ENCODE measurements at regions not wholly inside any gene's neighbourhood (a gene's known extent, or its start where the extent isn't known, plus 50 kb on each side); places are given as distances from the start of the nearest gene placed in this dataset.

DNA sequence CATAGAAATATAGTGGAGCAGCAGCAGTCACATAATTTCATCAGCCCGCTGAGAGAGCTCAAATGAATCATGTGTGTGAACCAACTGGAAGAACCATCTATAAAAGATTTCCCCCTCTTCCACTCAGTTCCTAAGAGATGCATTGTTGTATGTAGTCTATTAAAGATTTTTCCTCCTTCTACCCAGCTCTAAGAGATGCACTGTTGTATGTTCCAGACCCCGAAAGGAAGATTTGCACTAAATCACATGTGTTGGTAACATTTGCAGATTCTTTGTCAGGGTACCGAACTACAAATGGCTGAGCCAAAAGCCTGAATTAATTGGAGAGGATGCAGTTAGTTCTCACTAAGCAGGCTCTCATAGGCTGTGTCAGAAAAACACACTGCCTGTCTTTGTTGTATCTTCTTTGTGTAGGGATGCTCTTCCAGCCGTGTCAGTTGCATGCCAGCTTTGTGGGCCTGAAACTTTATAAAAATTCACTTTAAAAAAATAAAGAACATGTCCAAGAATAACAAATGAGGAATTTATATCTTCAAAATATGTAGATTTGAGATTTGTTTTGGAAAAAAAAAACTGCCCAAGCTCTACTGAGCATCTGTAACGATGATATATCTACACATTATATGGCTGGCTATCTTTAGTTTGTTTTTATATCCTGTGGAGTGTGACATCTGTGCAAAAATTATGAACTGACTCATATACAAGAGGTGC lies 223.1 kb downstream of the MZT1 start:
- H3K4me1 ChIP-seq (ENCODE audit: control insufficient read depth, insufficient read depth, low read length, poor library complexity, severe bottlenecking) = no peaks in the 10 kb centered on the region
- Mint-ChIP-seq H3K9me3 (peaks cover 0 to 2% (median 0%) of the 10 kb centered on the region in 7 donors), H3K27ac (no peak overlapping the region), H3K36me3 (no peaks in the 10 kb centered on the region), H3K27me3 (no peaks in the 10 kb centered on the region), H3K4me3 (peak overlapping the region in 1 of 4 donors; percentile 10), H3K4me1 (no peaks in the 10 kb centered on the region)
- ATAC-seq (ENCODE audit: low read depth in 2 of 2) (no peak), DNase-seq (no peak)
- no peak overlapping the region for H3K4me3 ChIP-seq (ENCODE audit: low read depth, low read length)
- no peak overlapping the region for H3K27ac ChIP-seq (ENCODE audit: insufficient read depth, low read length, poor library complexity, severe bottlenecking)
- H3K36me3 ChIP-seq (ENCODE audit: control insufficient read depth, insufficient read depth, low read length) = no peaks in the 10 kb centered on the region
- no peaks in the 10 kb centered on the region for H3K9me3 ChIP-seq (ENCODE audit: control insufficient read depth in 2 of 2, low read length in 2 of 2)
- no peaks in the 10 kb centered on the region for H3K27me3 ChIP-seq (ENCODE audit: control insufficient read depth, insufficient read depth, low read length)

- H3K27ac Mint-ChIP-seq = no peak overlapping the region
- no peak for ATAC-seq (ENCODE audit: low read depth in 2 of 2)
- no peak overlapping the region for H3K4me3 ChIP-seq (ENCODE audit: low read depth, low read length)
- DNase-seq = no peak
- peaks cover 0 to 3% (median 0%) of the 10 kb centered on the region in 7 donors for H3K9me3 Mint-ChIP-seq
- H3K27ac ChIP-seq (ENCODE audit: insufficient read depth, low read length, poor library complexity, severe bottlenecking) = no peak overlapping the region
- no peaks in the 10 kb centered on the region for H3K27me3 Mint-ChIP-seq
- no peaks in the 10 kb centered on the region for H3K4me1 ChIP-seq (ENCODE audit: control insufficient read depth, insufficient read depth, low read length, poor library complexity, severe bottlenecking)
- no peaks in the 10 kb centered on the region for H3K36me3 Mint-ChIP-seq
- no peaks in the 10 kb centered on the region for H3K27me3 ChIP-seq (ENCODE audit: control insufficient read depth, insufficient read depth, low read length)
- H3K9me3 ChIP-seq (ENCODE audit: control insufficient read depth in 2 of 2, low read length in 2 of 2) = no peaks in the 10 kb centered on the region
- no peak overlapping the region for H3K4me3 Mint-ChIP-seq
- no peaks in the 10 kb centered on the region for H3K4me1 Mint-ChIP-seq
- H3K36me3 ChIP-seq (ENCODE audit: control insufficient read depth, insufficient read depth, low read length) = no peaks in the 10 kb centered on the region
Observed at GRCh38 chr13:72500851-72501250, 226.6 kb downstream of the MZT1 start.

DNA sequence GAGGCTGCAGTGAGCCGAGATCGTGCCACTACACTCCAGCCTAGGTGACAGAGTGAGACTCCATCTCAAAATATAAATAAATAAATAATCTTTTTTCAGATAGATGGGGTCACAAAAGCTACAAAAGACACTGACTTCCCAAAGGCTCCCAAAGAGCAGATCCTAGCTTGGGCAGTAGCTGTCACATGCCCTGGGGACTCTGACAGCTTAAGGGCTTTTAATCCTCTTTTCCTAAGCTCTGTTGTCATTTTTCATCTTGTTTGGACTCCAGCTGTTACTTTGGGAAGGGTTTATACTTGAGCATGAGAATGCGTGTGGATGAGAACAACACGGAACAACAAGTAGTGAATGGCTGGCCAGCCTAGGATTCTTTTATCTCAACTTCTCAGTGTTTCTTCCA lies 231.7 kb downstream of the MZT1 start:
- DNase-seq = no peak
- Histone ChIP-seq H3K4me1 (ENCODE audit: control insufficient read depth, insufficient read depth, low read length, poor library complexity, severe bottlenecking) (no peaks in the 10 kb centered on the region), H3K9me3 (ENCODE audit: control insufficient read depth in 2 of 2, low read length in 2 of 2) (no peaks in the 10 kb centered on the region), H3K27ac (ENCODE audit: insufficient read depth, low read length, poor library complexity, severe bottlenecking) (no peak overlapping the region), H3K36me3 (ENCODE audit: control insufficient read depth, insufficient read depth, low read length) (no peaks in the 10 kb centered on the region), H3K27me3 (ENCODE audit: control insufficient read depth, insufficient read depth, low read length) (no peaks in the 10 kb centered on the region), H3K4me3 (ENCODE audit: low read depth, low read length) (no peak overlapping the region)
- Mint-ChIP-seq H3K9me3 (peaks cover 0 to 3% (median 0%) of the 10 kb centered on the region in 7 donors), H3K4me3 (no peak overlapping the region), H3K27me3 (no peaks in the 10 kb centered on the region), H3K4me1 (no peaks in the 10 kb centered on the region), H3K36me3 (no peaks in the 10 kb centered on the region), H3K27ac (no peak overlapping the region)
- ATAC-seq (ENCODE audit: low read depth in 2 of 2) = no peak

DNA sequence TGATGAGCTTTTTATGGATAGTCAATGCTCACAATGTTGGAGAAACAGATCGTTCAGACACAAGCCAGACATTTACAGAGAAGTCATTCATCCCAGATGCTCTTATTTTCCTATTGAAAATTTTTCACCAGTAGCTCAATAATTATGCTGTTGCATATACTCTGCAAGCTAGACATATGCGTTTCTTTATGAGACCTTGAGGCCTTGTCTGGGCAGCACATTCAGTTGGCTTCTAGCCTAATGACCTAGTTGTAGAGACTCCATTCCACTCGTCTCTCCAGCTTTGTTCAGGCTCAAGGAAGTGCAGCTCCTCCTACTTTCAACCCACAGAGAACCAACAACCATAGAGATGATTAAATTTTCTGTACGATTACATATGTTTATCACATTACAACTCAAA lies 237.7 kb downstream of the MZT1 start:
- H3K4me3 Mint-ChIP-seq = no peak overlapping the region
- no peak overlapping the region for H3K27ac Mint-ChIP-seq
- H3K27me3 ChIP-seq (ENCODE audit: control insufficient read depth, insufficient read depth, low read length) = no peaks in the 10 kb centered on the region
- ATAC-seq (ENCODE audit: low read depth in 2 of 2) (no peak), DNase-seq (no peak)
- H3K4me1 ChIP-seq (ENCODE audit: control insufficient read depth, insufficient read depth, low read length, poor library complexity, severe bottlenecking) = no peaks in the 10 kb centered on the region
- H3K36me3 ChIP-seq (ENCODE audit: control insufficient read depth, insufficient read depth, low read length) = no peaks in the 10 kb centered on the region
- no peaks in the 10 kb centered on the region for H3K27me3 Mint-ChIP-seq
- no peak overlapping the region for H3K4me3 ChIP-seq (ENCODE audit: low read depth, low read length)
- no peaks in the 10 kb centered on the region for H3K36me3 Mint-ChIP-seq
- no peak overlapping the region for H3K27ac ChIP-seq (ENCODE audit: insufficient read depth, low read length, poor library complexity, severe bottlenecking)
- H3K9me3 ChIP-seq (ENCODE audit: control insufficient read depth in 2 of 2, low read length in 2 of 2) = peaks cover 0 to 3% of the 10 kb centered on the region in 2 experiments
- no peaks in the 10 kb centered on the region for H3K4me1 Mint-ChIP-seq
- H3K9me3 Mint-ChIP-seq = peaks cover 0 to 6% (median 3%) of the 10 kb centered on the region in 7 donors

GRCh38 chr13:72473321-72473720 lies 254.1 kb downstream of the MZT1 start:
- Histone ChIP-seq H3K9me3 (ENCODE audit: control insufficient read depth in 2 of 2, low read length in 2 of 2) (no peaks in the 10 kb centered on the region), H3K27me3 (ENCODE audit: control insufficient read depth, insufficient read depth, low read length) (no peaks in the 10 kb centered on the region), H3K4me3 (ENCODE audit: low read depth, low read length) (no peak overlapping the region), H3K27ac (ENCODE audit: insufficient read depth, low read length, poor library complexity, severe bottlenecking) (no peak overlapping the region), H3K4me1 (ENCODE audit: control insufficient read depth, insufficient read depth, low read length, poor library complexity, severe bottlenecking) (no peaks in the 10 kb centered on the region), H3K36me3 (ENCODE audit: control insufficient read depth, insufficient read depth, low read length) (no peaks in the 10 kb centered on the region)
- H3K27ac Mint-ChIP-seq = no peak overlapping the region
- H3K4me1 Mint-ChIP-seq = peaks cover 0 to 4% (median 0%) of the 10 kb centered on the region in 4 donors
- no peak overlapping the region for H3K4me3 Mint-ChIP-seq
- ATAC-seq (ENCODE audit: low read depth in 2 of 2) = no peak
- no peak for DNase-seq
- H3K27me3 Mint-ChIP-seq = no peaks in the 10 kb centered on the region
- no peaks in the 10 kb centered on the region for H3K36me3 Mint-ChIP-seq
- peaks cover 1 to 9% (median 5%) of the 10 kb centered on the region in 7 donors for H3K9me3 Mint-ChIP-seq

- no peak overlapping the region for H3K27ac Mint-ChIP-seq
- no peak overlapping the region for H3K4me3 Mint-ChIP-seq
- no peak for DNase-seq
- no peaks in the 10 kb centered on the region for H3K36me3 ChIP-seq (ENCODE audit: control insufficient read depth, insufficient read depth, low read length)
- no peaks in the 10 kb centered on the region for H3K27me3 Mint-ChIP-seq
- no peak for ATAC-seq (ENCODE audit: low read depth in 2 of 2)
- H3K4me1 Mint-ChIP-seq = peaks cover 0 to 4% (median 0%) of the 10 kb centered on the region in 4 donors
- no peak overlapping the region for H3K27ac ChIP-seq (ENCODE audit: insufficient read depth, low read length, poor library complexity, severe bottlenecking)
- H3K27me3 ChIP-seq (ENCODE audit: control insufficient read depth, insufficient read depth, low read length) = no peaks in the 10 kb centered on the region
- no peaks in the 10 kb centered on the region for H3K36me3 Mint-ChIP-seq
- peaks cover 1 to 7% (median 4%) of the 10 kb centered on the region in 7 donors for H3K9me3 Mint-ChIP-seq
- H3K4me3 ChIP-seq (ENCODE audit: low read depth, low read length) = no peak overlapping the region
- no peaks in the 10 kb centered on the region for H3K9me3 ChIP-seq (ENCODE audit: control insufficient read depth in 2 of 2, low read length in 2 of 2)
- no peaks in the 10 kb centered on the region for H3K4me1 ChIP-seq (ENCODE audit: control insufficient read depth, insufficient read depth, low read length, poor library complexity, severe bottlenecking)
Observed at GRCh38 chr13:72469906-72470305, 257.5 kb downstream of the MZT1 start.

DNA sequence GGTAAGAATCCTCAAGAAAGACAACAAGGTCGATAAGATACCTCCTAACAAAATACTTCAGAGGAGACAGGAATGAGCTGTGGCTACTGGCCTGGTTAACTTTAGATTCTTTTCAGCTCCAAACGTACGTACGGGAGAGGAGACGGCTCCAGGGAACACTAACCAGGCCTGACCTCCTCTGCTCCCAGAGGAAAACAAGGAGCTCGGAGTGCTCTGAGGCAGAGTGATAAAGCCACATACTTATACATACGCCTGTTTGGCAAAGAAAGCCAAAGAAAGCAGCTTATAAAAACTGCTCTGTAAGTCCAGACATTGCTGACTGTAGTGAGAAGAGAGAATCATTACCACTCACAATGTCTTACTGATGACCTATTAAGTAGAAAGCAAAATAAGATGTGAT lies 263.9 kb downstream of the MZT1 start:
- Mint-ChIP-seq H3K9me3 (peaks cover 0 to 11% (median 3%) of the 10 kb centered on the region in 7 donors), H3K4me3 (no peak overlapping the region), H3K27ac (no peak overlapping the region), H3K27me3 (no peaks in the 10 kb centered on the region), H3K4me1 (no peaks in the 10 kb centered on the region), H3K36me3 (no peaks in the 10 kb centered on the region)
- Histone ChIP-seq H3K4me1 (ENCODE audit: control insufficient read depth, insufficient read depth, low read length, poor library complexity, severe bottlenecking) (no peaks in the 10 kb centered on the region), H3K4me3 (ENCODE audit: low read depth, low read length) (no peak overlapping the region), H3K9me3 (ENCODE audit: control insufficient read depth in 2 of 2, low read length in 2 of 2) (no peaks in the 10 kb centered on the region), H3K36me3 (ENCODE audit: control insufficient read depth, insufficient read depth, low read length) (no peaks in the 10 kb centered on the region), H3K27ac (ENCODE audit: insufficient read depth, low read length, poor library complexity, severe bottlenecking) (no peak overlapping the region), H3K27me3 (ENCODE audit: control insufficient read depth, insufficient read depth, low read length) (no peaks in the 10 kb centered on the region)
- DNase-seq (no peak), ATAC-seq (ENCODE audit: low read depth in 2 of 2) (no peak)

- ATAC-seq (ENCODE audit: low read depth in 2 of 2) (no peak), DNase-seq (no peak)
- no peaks in the 10 kb centered on the region for H3K36me3 ChIP-seq (ENCODE audit: control insufficient read depth, insufficient read depth, low read length)
- H3K4me3 Mint-ChIP-seq = no peak overlapping the region
- H3K27ac Mint-ChIP-seq = no peak overlapping the region
- H3K27ac ChIP-seq (ENCODE audit: insufficient read depth, low read length, poor library complexity, severe bottlenecking) = no peak overlapping the region
- peaks cover 0 to 8% (median 4%) of the 10 kb centered on the region in 7 donors for H3K9me3 Mint-ChIP-seq
- no peak overlapping the region for H3K4me3 ChIP-seq (ENCODE audit: low read depth, low read length)
- no peaks in the 10 kb centered on the region for H3K4me1 Mint-ChIP-seq
- no peaks in the 10 kb centered on the region for H3K27me3 Mint-ChIP-seq
- H3K9me3 ChIP-seq (ENCODE audit: control insufficient read depth in 2 of 2, low read length in 2 of 2) = no peaks in the 10 kb centered on the region
- H3K36me3 Mint-ChIP-seq = no peaks in the 10 kb centered on the region
- H3K27me3 ChIP-seq (ENCODE audit: control insufficient read depth, insufficient read depth, low read length) = no peaks in the 10 kb centered on the region
- H3K4me1 ChIP-seq (ENCODE audit: control insufficient read depth, insufficient read depth, low read length, poor library complexity, severe bottlenecking) = no peaks in the 10 kb centered on the region
Observed at GRCh38 chr13:72462726-72463125, 264.7 kb downstream of the MZT1 start.
